ENCODE measurements at regions not wholly inside any gene's neighbourhood (a gene's known extent, or its start where the extent isn't known, plus 50 kb on each side); places are given as distances from the start of the nearest gene placed in this dataset.

DNA sequence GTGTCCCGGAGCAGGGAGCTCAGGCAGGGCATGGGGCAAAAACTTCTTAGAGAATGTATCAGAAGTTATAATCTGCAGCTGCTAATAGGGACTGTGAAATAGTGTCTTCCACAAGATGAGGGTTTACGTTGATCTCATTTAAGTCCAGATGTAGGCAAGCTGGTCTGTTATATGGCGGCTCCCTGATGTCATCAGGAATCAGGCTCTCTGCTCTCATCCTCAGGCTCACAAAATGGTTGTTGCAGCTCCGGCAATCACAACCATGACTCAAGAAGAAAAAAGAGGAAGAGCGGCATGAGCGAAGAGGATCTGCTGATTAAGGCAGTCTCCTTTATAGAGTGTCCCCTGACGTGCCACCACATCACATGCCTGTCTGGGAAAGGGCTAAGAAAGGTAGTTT is 191.3 kb downstream of the KLF5 start:
- no peak for DNase-seq (ENCODE audit: low read depth)
- H3K4me3 ChIP-seq (ENCODE audit: control insufficient read depth, low read depth, low read length): no peak overlapping the region
- TF ChIP-seq, protein P1, sequence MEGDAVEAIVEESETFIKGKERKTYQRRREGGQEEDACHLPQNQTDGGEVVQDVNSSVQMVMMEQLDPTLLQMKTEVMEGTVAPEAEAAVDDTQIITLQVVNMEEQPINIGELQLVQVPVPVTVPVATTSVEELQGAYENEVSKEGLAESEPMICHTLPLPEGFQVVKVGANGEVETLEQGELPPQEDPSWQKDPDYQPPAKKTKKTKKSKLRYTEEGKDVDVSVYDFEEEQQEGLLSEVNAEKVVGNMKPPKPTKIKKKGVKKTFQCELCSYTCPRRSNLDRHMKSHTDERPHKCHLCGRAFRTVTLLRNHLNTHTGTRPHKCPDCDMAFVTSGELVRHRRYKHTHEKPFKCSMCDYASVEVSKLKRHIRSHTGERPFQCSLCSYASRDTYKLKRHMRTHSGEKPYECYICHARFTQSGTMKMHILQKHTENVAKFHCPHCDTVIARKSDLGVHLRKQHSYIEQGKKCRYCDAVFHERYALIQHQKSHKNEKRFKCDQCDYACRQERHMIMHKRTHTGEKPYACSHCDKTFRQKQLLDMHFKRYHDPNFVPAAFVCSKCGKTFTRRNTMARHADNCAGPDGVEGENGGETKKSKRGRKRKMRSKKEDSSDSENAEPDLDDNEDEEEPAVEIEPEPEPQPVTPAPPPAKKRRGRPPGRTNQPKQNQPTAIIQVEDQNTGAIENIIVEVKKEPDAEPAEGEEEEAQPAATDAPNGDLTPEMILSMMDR (IDR thresholded peaks at IDR 0.05; ENCODE audit: control insufficient read depth, insufficient read depth, low read depth, low read length, missing control alignments): no peak

DNA sequence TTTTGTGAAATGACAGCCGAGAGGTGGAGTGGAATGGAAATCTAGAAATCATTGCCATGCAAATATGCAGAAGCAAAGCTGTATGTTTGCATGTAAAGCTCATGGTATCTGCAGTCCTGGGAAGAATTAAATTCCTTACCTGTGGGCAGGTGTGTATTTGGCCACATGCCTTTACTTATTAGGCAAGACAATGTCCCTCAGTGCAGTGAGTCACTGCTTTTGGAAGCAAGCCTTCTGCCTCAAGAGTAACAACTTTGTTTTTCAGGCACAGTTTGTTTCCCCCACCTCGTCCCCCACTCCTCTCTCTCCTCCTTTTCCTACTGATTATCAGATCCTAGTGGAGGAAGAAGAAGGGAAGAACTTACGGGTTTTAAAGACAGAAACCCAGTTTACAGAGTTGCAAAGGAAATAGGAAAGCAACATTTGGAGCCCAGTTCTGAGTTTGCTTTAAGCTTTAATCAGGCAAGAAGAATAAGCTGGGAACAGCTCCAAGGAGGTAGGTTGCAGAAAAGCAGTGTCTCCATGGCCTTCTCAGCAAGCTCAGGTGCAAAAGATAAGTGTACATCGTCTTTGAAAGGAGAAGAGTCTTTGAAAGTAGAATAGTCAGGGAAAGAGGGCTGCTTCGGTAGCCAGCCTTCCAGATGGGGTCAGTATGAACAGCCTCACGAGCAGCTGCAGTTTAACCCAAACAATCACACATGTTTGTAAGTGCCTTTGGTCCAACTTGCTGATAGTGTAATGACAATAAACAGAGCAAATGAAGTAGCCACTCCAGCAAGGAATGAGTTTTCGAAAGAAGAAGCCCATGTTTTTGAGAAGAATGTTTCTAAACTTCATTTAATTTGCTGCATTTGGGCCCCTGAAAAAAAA is 190.1 kb downstream of the KLF5 start:
- H3K4me3 ChIP-seq (ENCODE audit: control insufficient read depth, low read depth, low read length): no peak overlapping the region
- TF ChIP-seq, protein P1 (IDR thresholded peaks at IDR 0.05; ENCODE audit: control insufficient read depth, insufficient read depth, low read depth, low read length, missing control alignments): no peak
- no peak for DNase-seq (ENCODE audit: low read depth)

DNA sequence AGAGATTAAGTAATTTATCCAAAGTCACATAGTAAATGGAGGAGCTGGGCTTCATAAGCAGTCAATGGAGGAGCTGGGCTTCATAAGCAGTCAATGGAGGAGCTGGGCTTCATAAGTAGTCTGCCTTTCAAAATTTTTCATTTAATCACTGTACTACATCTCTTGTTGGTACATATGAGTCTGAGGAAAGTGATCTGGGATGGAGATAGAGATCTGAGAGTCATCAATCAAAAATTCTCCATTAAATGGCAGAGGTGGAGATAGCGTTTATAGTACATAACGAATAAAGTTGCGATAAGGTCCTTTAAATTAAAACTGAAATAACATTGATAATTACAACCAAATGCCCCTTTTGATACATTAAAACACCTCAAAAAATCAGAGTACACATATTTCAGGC is 189.3 kb downstream of the KLF5 start:
- DNase-seq (ENCODE audit: low read depth): no peak
- TF ChIP-seq, protein P1 (IDR thresholded peaks at IDR 0.05; ENCODE audit: control insufficient read depth, insufficient read depth, low read depth, low read length, missing control alignments): no peak
- H3K4me3 ChIP-seq (ENCODE audit: control insufficient read depth, low read depth, low read length): no peak overlapping the region

DNA sequence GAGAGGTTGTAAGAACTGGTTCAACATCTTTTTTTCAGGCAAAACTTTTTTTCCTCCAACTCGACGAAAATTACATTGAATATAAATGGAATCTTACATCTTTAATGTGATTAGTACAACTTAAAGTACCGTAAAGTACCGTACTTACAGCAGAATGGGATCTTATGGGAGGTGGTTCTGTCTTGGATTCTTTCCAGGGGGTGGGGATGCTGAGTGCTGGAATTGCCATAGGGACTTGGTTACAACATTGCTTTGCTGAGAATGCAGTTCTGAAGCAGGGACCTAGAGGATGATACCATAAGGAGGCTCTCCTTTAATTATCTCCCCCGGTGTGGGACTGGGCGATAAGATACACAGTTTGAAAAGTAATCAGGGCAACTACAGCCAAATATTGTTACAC is 186.4 kb downstream of the KLF5 start:
- TF ChIP-seq, protein P1 (IDR thresholded peaks at IDR 0.05; ENCODE audit: control insufficient read depth, insufficient read depth, low read depth, low read length, missing control alignments): no peak
- no peak overlapping the region for H3K4me3 ChIP-seq (ENCODE audit: control insufficient read depth, low read depth, low read length)
- DNase-seq (ENCODE audit: low read depth): no peak

DNA sequence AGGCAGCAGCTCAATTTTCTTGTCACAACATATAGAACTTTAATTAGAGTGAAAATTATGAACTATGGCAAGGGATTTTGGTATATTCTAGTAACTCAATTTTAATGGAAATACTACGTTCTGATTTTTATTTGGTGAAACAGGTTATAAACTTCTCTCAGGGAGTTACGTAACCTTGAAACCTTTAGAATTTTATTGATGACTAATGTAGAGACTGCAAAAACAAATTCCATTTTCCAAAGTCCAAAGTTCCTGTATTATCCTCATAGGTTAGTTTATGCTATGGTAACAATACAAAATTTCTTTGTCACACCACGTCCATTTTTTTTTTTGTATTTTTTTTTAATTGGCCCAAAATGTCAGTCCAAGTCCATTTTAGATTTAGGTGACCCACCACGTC is 185.7 kb downstream of the KLF5 start:
- DNase-seq (ENCODE audit: low read depth): no peak
- TF ChIP-seq, protein P1 (IDR thresholded peaks at IDR 0.05; ENCODE audit: control insufficient read depth, insufficient read depth, low read depth, low read length, missing control alignments): no peak
- no peak overlapping the region for H3K4me3 ChIP-seq (ENCODE audit: control insufficient read depth, low read depth, low read length)

DNA sequence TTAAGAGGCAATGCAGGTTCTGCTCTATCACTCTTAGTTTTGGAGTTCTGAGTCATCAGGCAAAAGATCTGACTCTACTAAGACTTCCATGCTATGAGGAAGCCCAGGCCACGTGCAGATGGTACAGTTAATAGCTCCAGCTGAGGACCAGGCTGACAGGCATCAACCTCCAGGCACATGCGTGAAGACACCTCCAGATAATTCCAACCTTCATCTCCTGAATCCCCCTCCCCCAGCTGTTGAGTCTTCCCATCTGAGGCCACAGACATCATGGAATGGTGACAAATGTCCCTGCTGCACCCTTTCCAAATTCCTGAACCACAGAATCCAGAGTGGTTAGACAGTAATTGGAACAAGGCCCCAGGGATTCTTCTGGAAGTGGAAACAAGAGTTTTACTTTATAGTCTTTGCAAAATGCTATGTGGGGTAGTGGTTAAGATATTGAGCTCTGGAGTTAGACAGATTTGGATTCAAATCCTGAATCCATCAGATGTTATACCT is 183.8 kb downstream of the KLF5 start:
- TF ChIP-seq, protein P1 (IDR thresholded peaks at IDR 0.05; ENCODE audit: control insufficient read depth, insufficient read depth, low read depth, low read length, missing control alignments): no peak
- H3K4me3 ChIP-seq (ENCODE audit: control insufficient read depth, low read depth, low read length): no peak overlapping the region

More for the DNA sequence above, 183.8 kb downstream of the KLF5 start:
- no peak for DNase-seq (ENCODE audit: low read depth)
